ENCODE measurements at regions not wholly inside any gene's neighbourhood (a gene's known extent, or its start where the extent isn't known, plus 50 kb on each side); places are given as distances from the start of the nearest gene placed in this dataset.

- no peak for TF ChIP-seq CTCF (conservative IDR thresholded peaks at IDR 0.05)
- no peak for TF ChIP-seq ZFX (IDR thresholded peaks at IDR 0.05)
These were observed 144.9 kb upstream of the PKDCC start for GRCh38 chr2:41902897-41903296.
